ACHN (cell line): ENCODE measurements at regions not wholly inside any gene's neighbourhood (a gene's known extent, or its start where the extent isn't known, plus 50 kb on each side); places are given as distances from the start of the nearest gene placed in this dataset.
"Not testable (repeated sequence)": the region's sequence is repeated elsewhere in the genome, so short reads cannot be mapped to it uniquely, and the experiment has no call there.

Experiments
- DNase-seq: peaks from one replicate; pipeline ENCODE4 v3.0.0-alpha.2; 2015
- in situ Hi-C: cut with HindIII; loops from 2 replicates; pipeline ENCODE4 v1.10.0; 2017; ENCODE audit warnings: low sequenced_read_pairs, low pct_ligation_motif_present, low pct_unique_long_range_greater_than_20kb

- no peak for DNase-seq
- in situ Hi-C loops: no loop called here
Measured at GRCh38 chr21:19999369-20000272, 998.6 kb upstream of the NCAM2 start.

- in situ Hi-C loops: no loop called here
- no peak for DNase-seq
Measured at GRCh38 chr21:20004367-20004766, 993.8 kb upstream of the NCAM2 start.

GRCh38 chr21:20010691-20011200, 987.5 kb upstream of the NCAM2 start:
- DNase-seq: no peak
- in situ Hi-C loops: no loop called here

GRCh38 chr21:20013851-20014250, 984.4 kb upstream of the NCAM2 start:
- in situ Hi-C loops: no loop called here
- no peak for DNase-seq

- DNase-seq: no peak
- in situ Hi-C loops: no loop called here
Measured at GRCh38 chr21:20016435-20017005, 981.7 kb upstream of the NCAM2 start.

GRCh38 chr21:20020026-20020425, 978.2 kb upstream of the NCAM2 start:
- no peak for DNase-seq
- in situ Hi-C loops: no loop called here

GRCh38 chr21:20023193-20023592, 975.0 kb upstream of the NCAM2 start:
- no peak for DNase-seq
- in situ Hi-C loops: no loop called here

- in situ Hi-C loops: no loop called here
- DNase-seq: no peak
Measured at GRCh38 chr21:20024741-20025140, 973.5 kb upstream of the NCAM2 start.

GRCh38 chr21:20026543-20026942, 971.7 kb upstream of the NCAM2 start:
- DNase-seq: no peak
- in situ Hi-C loops: no loop called here

GRCh38 chr21:20030390-20030789, 967.8 kb upstream of the NCAM2 start:
- no peak for DNase-seq
- in situ Hi-C loops: no loop called here

- no peak for DNase-seq
- in situ Hi-C loops: no loop called here
Measured at GRCh38 chr21:20031807-20032206, 966.4 kb upstream of the NCAM2 start.

GRCh38 chr21:20040768-20041167, 957.4 kb upstream of the NCAM2 start:
- peak; percentile 1 for DNase-seq
- in situ Hi-C loops: no loop called here

GRCh38 chr21:20045197-20045596, 953.0 kb upstream of the NCAM2 start:
- in situ Hi-C loops: no loop called here
- no peak for DNase-seq

- DNase-seq, in situ Hi-C loops: not testable (repeated sequence)
Measured at GRCh38 chr21:20048130-20048837, 949.9 kb upstream of the NCAM2 start.

GRCh38 chr21:20083336-20083735, 914.9 kb upstream of the NCAM2 start:
- in situ Hi-C loops: no loop called here
- DNase-seq: no peak

GRCh38 chr21:20083925-20084324, 914.3 kb upstream of the NCAM2 start:
- in situ Hi-C loops: no loop called here
- DNase-seq: no peak

GRCh38 chr21:20086508-20086907, 911.7 kb upstream of the NCAM2 start:
- in situ Hi-C loops: no loop called here

GRCh38 chr21:20106368-20106767, 891.8 kb upstream of the NCAM2 start:
- in situ Hi-C loops: no loop called here

More at GRCh38 chr21:20086508-20086907, 911.7 kb upstream of the NCAM2 start:
- DNase-seq: no peak

GRCh38 chr21:20108016-20108415, 890.2 kb upstream of the NCAM2 start:
- in situ Hi-C loops: no loop called here
- DNase-seq: no peak

More at GRCh38 chr21:20106368-20106767, 891.8 kb upstream of the NCAM2 start:
- no peak for DNase-seq
